ENCODE measurements at regions not wholly inside any gene's neighbourhood (a gene's known extent, or its start where the extent isn't known, plus 50 kb on each side); places are given as distances from the start of the nearest gene placed in this dataset.
A peak's percentile ranks its signal among the peaks of the same experiment; 100 is the strongest.

DNA sequence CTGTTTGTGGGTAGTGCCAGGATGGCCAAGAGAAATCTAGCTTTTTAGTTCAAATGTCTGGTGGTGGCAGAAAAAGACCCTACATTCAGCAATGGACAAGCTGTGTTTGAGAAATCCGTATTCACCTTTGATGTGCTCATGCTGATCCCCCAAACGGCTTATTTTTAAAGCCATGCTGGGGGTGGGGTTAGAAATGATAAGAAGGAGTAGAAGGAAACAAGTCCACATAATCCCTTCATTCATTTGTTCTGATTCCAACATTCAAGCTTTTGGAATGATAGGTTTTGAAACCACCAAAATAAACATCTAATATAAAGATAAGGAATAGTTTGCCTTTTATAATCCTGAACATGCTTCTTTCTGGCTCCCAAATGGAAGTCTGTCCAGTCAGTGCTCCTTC, 92.0 kb upstream of the DKK2 start:
- no peak for FAIRE-seq

DNA sequence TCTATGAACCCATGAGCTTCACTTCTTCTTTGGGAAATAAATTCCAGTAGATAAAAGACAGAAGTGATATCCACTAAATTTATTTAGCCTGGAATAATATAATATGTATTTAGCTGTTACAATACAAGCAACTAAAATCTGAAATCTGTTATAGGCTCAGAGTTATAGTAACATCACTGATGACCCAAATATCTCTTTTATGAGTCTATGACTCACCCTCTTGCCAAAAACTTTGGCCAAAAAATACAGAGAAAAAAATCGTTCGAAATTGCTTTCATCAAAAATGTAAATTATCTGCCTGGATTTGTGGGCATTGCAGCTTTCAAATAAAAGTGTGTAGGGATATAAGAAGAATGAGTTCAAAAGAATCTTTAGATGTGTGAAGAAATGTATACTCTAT, 89.4 kb upstream of the DKK2 start:
- no peak overlapping the region for H3K27ac ChIP-seq (ENCODE audit: low read depth in 2 of 2, low read length in 2 of 2)
- DNase-seq: no peak
- TF ChIP-seq, protein P1, sequence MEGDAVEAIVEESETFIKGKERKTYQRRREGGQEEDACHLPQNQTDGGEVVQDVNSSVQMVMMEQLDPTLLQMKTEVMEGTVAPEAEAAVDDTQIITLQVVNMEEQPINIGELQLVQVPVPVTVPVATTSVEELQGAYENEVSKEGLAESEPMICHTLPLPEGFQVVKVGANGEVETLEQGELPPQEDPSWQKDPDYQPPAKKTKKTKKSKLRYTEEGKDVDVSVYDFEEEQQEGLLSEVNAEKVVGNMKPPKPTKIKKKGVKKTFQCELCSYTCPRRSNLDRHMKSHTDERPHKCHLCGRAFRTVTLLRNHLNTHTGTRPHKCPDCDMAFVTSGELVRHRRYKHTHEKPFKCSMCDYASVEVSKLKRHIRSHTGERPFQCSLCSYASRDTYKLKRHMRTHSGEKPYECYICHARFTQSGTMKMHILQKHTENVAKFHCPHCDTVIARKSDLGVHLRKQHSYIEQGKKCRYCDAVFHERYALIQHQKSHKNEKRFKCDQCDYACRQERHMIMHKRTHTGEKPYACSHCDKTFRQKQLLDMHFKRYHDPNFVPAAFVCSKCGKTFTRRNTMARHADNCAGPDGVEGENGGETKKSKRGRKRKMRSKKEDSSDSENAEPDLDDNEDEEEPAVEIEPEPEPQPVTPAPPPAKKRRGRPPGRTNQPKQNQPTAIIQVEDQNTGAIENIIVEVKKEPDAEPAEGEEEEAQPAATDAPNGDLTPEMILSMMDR (IDR thresholded peaks at IDR 0.05; ENCODE audit: borderline replicate concordance, extremely low read depth, insufficient read depth): no peak
- H3K9ac ChIP-seq (ENCODE audit: low read length in 3 of 3): no peak overlapping the region
- H3K36me3 ChIP-seq (ENCODE audit: control insufficient read depth in 2 of 3, insufficient read depth in 3 of 3, low read length in 3 of 3): no peaks in the 10 kb centered on the region
- H3K27me3 ChIP-seq (ENCODE audit: control insufficient read depth, insufficient read depth, low read length): no peaks in the 10 kb centered on the region
- H3K9me3 ChIP-seq (ENCODE audit: control insufficient read depth in 2 of 3, insufficient read depth in 1 of 3, low read length in 3 of 3): no peaks in the 10 kb centered on the region
- intact Hi-C loops (cut with DNase I): no loop called here
- H3K4me3 ChIP-seq (ENCODE audit: low read length in 3 of 3): no peak overlapping the region
- H3K4me1 ChIP-seq (ENCODE audit: control insufficient read depth in 2 of 3, insufficient read depth in 2 of 3, low read depth in 1 of 3, low read length in 3 of 3): no peaks in the 10 kb centered on the region
- no peak for FAIRE-seq

More for the DNA sequence above, 92.0 kb upstream of the DKK2 start:
- no peak overlapping the region for H3K4me3 ChIP-seq (ENCODE audit: low read length in 3 of 3)
- DNase-seq: no peak
- intact Hi-C loops (cut with DNase I): no loop called here
- TF ChIP-seq, protein P1 (IDR thresholded peaks at IDR 0.05; ENCODE audit: borderline replicate concordance, extremely low read depth, insufficient read depth): no peak
- H3K27me3 ChIP-seq (ENCODE audit: control insufficient read depth, insufficient read depth, low read length): no peaks in the 10 kb centered on the region
- H3K27ac ChIP-seq (ENCODE audit: low read depth in 2 of 2, low read length in 2 of 2): no peak overlapping the region
- H3K4me1 ChIP-seq (ENCODE audit: control insufficient read depth in 2 of 3, insufficient read depth in 2 of 3, low read depth in 1 of 3, low read length in 3 of 3): no peaks in the 10 kb centered on the region
- H3K9ac ChIP-seq (ENCODE audit: low read length in 3 of 3): no peak overlapping the region
- no peaks in the 10 kb centered on the region for H3K9me3 ChIP-seq (ENCODE audit: control insufficient read depth in 2 of 3, insufficient read depth in 1 of 3, low read length in 3 of 3)
- no peaks in the 10 kb centered on the region for H3K36me3 ChIP-seq (ENCODE audit: control insufficient read depth in 2 of 3, insufficient read depth in 3 of 3, low read length in 3 of 3)

DNA sequence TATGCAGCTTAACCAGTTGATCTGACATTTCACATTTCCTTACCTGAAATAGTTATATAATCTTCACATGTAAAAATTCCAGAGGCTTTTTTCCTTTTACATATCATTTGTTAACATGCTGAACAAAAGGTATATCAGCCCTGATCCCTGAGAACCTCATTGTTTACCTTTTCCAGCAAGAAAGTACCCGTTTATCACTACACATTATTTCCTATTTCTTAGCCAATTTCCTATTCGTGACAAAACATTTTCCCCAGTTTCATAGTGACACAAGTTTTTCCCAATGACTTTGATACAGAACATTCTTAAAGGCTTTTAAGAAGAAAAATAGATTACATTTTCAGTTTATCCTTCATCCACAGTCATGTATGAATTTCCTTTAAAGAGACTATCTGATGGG, 86.6 kb upstream of the DKK2 start:
- TF ChIP-seq, protein P1 (IDR thresholded peaks at IDR 0.05; ENCODE audit: borderline replicate concordance, extremely low read depth, insufficient read depth): no peak

DNA sequence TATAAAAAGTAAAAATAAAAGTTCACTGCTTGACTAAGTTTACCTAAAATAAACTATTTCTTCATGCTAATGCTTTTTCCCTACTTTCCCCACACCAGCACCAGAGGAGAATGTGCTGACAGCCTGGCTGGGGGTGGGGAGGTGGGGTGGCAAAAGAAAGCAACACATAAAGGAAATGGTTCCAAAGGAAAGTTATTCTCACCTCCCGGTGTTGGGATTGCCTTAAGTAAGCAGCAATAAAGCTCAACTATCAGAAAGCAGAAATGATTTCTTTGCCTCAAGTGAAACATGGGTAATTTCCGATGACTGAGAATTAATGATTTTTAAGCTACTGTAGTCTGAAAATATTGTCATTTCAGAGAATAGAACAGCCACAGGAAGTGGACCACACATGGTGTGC, 84.5 kb upstream of the DKK2 start:
- Histone ChIP-seq H3K27me3 (ENCODE audit: control insufficient read depth, insufficient read depth, low read length) (no peaks in the 10 kb centered on the region), H3K9ac (ENCODE audit: low read length in 3 of 3) (no peak overlapping the region), H3K4me1 (ENCODE audit: control insufficient read depth in 2 of 3, insufficient read depth in 2 of 3, low read depth in 1 of 3, low read length in 3 of 3) (no peaks in the 10 kb centered on the region), H3K36me3 (ENCODE audit: control insufficient read depth in 2 of 3, insufficient read depth in 3 of 3, low read length in 3 of 3) (no peaks in the 10 kb centered on the region), H3K27ac (ENCODE audit: low read depth in 2 of 2, low read length in 2 of 2) (no peak overlapping the region), H3K9me3 (ENCODE audit: control insufficient read depth in 2 of 3, insufficient read depth in 1 of 3, low read length in 3 of 3) (no peaks in the 10 kb centered on the region), H3K4me3 (ENCODE audit: low read length in 3 of 3) (no peak overlapping the region)
- FAIRE-seq (no peak), DNase-seq (peak in 2 of 5 donors; percentile 6 to 14)
- intact Hi-C loops (cut with DNase I): no loop called here
- TF ChIP-seq, protein P1 (IDR thresholded peaks at IDR 0.05; ENCODE audit: borderline replicate concordance, extremely low read depth, insufficient read depth): no peak

More for the DNA sequence above, 86.6 kb upstream of the DKK2 start:
- Histone ChIP-seq H3K9me3 (ENCODE audit: control insufficient read depth in 2 of 3, insufficient read depth in 1 of 3, low read length in 3 of 3) (no peaks in the 10 kb centered on the region), H3K4me3 (ENCODE audit: low read length in 3 of 3) (no peak overlapping the region), H3K27ac (ENCODE audit: low read depth in 2 of 2, low read length in 2 of 2) (no peak overlapping the region), H3K27me3 (ENCODE audit: control insufficient read depth, insufficient read depth, low read length) (no peaks in the 10 kb centered on the region), H3K9ac (ENCODE audit: low read length in 3 of 3) (no peak overlapping the region), H3K36me3 (ENCODE audit: control insufficient read depth in 2 of 3, insufficient read depth in 3 of 3, low read length in 3 of 3) (no peaks in the 10 kb centered on the region), H3K4me1 (ENCODE audit: control insufficient read depth in 2 of 3, insufficient read depth in 2 of 3, low read depth in 1 of 3, low read length in 3 of 3) (no peaks in the 10 kb centered on the region)
- intact Hi-C loops (cut with DNase I): no loop called here
- FAIRE-seq (no peak), DNase-seq (no peak)

Measured in kidney (tissue), 13 donors.